GM11168 (cell line): ENCODE measurements at regions not wholly inside any gene's neighbourhood (a gene's known extent, or its start where the extent isn't known, plus 50 kb on each side); places are given as distances from the start of the nearest gene placed in this dataset.

Experiments
- in situ Hi-C: fragments of 300-500 bp; cut with MboI; formaldehyde crosslinking; loops from one replicate; pipeline ENCODE4 v1.12.0; 2022; ENCODE audit warnings: low sequenced_read_pairs; ENCODE audit not compliant: unreplicated experiment

DNA sequence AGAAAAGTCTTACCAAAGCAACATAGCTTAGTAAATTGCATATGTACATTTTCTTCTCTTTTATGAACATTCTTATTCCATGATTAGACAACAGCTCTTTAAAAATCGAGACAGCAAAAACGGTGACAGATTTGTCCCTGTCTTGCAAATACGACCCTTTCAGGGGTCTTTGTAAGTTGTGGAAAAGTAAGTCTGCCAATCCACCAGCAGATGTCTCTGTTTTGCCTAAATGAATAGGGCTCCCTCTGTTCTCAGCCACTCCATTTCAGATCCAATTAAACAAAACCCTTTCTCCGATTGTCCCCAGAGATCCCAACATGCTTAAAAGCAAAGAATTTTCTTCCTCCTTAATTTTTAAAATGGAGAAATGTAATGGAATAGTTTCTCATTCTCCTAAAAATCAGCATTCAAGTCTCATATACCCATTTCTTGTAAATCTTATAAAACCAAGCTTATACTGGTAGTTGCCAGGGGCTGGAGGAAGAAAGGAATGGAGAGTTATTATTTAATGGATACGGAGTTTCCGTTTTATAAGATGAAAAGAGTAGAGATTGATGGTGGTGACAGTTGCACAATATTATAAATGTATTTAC lies 61.0 kb upstream of the NFE2L3 start:
- in situ Hi-C loops = loop anchor here (5.0 to 25.0 kb wide), 3 partner anchors 104 to 571 kb away; no protein-coding TSS in a partner anchor

DNA sequence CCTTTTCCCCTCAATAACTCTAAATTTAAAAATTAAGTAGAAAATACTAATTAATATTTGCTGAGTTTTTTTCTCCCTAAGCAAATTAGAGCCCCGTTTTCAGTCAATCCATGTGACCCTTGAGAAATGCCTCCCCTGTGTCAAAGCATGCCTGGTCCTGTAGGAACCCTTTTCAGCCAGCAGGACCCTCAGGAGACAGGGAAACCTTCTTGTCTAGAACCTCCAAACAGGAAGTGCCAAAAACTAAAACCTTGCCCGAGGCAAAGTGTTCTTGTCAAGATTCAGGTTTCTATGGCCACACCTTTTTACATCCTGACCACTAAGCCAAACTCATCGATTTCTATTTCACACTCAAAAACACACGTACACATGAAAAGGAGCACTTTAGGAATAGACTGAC lies 60.1 kb upstream of the NFE2L3 start:
- in situ Hi-C loops = loop anchor here (5.0 to 25.0 kb wide), 3 partner anchors 103 to 570 kb away; no protein-coding TSS in a partner anchor

DNA sequence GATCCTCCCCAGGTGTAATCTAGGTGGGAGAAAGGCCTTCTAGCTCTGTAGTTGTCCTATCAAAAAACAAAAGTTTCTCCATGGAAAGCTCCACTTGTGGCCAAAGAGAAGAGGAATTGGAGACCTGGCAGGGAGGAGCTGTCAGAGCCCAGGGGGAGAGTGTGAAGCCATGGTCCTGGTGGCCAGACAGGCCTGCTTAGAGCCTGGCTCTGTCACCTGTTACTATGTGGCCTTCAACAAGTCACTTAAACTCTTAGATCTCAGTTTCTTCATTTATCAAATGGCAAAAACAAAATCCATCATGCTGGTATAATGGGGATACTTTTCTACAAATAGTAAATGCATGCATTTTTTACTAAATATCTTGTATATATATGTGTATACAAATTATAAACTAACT lies 59.0 kb upstream of the NFE2L3 start:
- in situ Hi-C loops = loop anchor here (5.0 to 25.0 kb wide), 3 partner anchors 102 to 569 kb away; no protein-coding TSS in a partner anchor

DNA sequence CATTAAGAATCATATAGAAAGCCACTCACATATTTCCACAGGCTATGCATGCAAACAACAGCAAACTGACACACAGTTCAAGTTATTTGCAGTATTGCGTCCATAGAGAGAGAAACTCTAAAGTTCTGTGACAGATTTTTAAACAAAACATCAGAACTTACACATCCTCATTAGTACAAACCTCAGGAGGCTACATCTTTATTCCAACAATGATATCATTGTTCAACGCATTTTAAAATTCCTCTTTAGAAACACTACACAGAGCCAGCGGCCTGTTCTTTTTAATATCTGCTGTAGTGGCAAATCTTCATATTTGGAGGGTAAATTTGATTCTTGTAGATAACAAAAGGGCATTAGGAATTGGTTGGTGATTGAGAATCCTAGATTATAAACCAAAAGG lies 55.9 kb upstream of the NFE2L3 start:
- in situ Hi-C loops = loop anchor here (10.0 to 25.0 kb wide), 2 partner anchors 99 to 566 kb away; no protein-coding TSS in a partner anchor

DNA sequence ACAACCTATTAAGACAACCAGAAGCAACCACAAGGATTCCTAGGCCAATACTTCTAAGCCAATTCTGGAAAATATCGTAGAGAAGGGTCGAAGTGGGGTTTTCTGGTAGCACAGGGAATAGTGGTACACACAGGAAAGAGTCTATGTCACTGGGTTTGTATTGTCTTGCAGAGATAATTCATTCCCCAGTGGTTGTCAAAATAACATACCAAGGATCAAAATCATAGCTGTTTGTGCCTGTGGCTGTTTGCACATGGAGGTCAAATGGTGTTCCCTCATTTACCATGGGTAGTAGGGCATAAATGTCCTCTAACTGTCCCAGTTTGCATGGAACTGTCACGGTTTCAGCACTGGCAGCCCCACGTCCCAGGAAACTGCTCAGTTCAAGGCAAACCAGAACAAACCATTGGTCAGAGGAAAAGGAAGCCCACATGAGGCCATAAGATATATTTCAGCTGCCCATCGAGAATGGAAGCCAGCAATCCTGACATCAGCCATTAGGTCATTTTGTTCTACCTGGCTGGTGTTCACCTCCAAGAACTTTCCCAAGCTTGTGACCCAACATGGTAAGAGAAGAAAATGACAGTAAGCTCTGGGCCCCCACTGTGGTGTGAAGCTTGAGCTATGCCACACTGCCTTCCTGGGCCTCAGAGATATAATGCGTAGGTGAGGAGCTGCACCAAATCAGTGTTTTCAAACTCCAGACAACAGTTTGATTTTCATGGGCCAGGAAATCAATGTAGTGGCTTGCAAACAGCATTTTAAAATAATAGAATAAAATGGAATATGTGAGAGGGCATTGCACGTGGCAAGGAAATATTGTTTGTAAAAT lies 53.9 kb upstream of the NFE2L3 start:
- in situ Hi-C loops = loop anchor here (10.0 to 25.0 kb wide), 2 partner anchors 97 to 564 kb away; no protein-coding TSS in a partner anchor

DNA sequence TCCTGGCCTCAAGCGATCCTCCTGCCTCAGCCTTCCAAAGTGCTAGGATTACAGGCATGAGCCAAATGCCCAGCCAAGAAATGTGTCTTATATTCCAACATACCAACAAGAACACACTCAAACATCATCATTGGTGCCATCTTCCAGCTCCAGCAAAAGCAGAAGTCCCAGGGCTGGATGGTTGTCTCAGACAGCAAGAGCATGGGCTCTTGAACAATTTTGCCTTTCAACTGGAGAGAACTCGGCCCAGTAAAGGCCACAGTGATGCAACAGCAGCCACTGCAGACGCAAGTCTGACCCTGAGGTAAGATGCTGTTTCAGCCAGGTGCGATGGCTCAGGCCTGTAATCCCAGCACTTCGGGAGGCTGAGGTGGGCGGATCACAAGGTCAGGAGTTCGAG lies 52.8 kb upstream of the NFE2L3 start:
- in situ Hi-C loops = loop anchor here (10.0 to 25.0 kb wide), 2 partner anchors 96 to 563 kb away; no protein-coding TSS in a partner anchor

DNA sequence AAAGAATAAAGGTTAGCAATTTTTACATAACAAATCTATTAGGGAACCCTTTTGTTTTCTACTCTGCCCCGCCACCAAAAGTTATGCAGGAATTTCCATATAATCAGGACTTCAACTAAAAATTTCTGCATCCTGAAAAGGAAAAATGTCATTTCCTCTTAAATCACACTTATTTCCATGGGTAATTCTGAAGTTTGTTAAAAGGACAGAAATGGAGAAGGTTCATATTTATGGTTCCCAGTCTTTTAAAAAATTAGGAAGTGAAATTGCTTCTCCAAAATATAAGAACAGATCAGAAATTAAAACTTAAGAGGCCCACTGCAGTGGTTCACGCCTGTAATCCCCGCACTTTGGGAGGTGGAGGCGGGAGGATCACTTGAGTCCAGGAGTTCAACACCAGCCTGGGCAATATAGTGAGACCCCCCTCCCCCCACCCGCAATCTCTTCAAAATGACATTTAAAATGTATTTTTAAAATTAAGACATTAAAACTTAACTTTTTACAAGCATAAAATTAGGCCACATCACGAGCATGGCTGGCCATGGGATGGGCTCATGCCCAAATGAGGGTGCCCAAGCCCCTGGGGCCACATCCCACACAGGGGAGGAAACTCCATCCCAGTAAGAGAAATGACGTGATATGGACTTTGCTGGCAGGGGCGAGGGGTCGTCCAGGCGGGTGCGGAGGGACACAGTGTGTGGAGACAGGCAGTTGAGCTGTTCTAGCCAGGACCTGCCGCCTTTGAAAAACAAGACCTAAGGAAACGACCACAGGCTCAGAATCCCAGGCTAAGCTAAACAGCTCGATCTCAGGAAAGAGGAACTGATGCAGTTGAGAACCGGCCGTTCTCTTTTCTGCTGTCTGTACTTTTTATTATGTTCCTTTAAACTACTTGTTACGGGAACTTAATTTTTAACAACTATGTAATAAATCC lies 51.3 kb upstream of the NFE2L3 start:
- in situ Hi-C loops = no loop called here

DNA sequence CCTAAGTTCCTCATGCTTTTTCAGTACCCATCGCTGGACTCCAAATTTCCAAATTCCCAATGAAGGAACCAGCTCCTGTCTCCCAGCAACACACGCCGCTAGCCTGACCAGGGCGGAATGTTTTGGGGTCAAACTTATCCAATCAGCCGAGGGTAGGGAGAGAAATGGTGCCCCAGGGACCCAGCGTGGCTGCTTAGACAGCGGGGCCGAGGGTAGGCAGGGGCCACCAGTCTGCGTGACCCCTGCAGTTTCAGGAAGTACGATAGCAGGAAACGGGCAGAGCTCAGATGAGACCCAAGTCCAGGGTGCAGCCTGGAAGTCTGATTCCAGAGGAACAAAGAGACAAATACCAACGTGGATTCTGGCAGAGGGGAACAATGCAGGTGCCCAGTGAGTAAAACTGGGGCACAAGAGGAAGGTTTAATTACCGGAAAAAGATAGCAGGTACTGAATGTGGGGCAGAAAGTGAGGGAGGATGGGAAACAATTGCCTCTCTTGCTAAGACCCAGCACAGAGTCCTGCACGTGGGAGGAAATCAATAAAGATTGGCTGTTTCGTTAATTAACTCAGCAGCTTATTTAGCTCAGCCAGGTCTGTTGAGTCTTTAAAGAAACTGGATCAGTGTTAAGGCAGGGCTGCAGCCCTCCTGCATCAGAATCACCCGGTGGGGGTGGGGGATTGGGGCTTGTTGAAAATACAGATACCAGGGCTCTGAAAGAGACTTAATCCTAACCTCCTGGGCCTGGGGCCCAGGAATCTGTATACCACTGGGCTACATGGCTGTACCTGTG lies 50.4 kb upstream of the NFE2L3 start:
- in situ Hi-C loops = no loop called here

DNA sequence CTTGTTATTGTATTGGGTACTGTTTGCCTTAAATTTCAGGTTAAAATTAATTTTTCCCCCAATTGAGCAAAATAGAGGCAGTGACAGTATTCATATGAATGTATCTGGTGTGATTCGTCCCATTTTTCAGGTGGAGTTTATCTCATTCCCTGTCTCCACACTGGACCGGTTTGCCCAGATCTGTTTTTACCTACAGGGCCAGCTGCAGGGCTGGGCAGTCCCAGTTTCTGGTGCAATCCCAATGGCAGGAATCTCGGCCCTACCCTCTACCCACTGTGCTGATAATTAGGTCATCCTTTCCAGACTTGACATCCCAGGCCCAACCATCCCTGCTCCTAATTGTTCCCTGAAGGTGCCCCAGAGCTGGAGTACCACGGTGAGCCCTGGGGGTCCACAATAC lies 49.8 kb upstream of the NFE2L3 start:
- in situ Hi-C loops = no loop called here
